ENCODE measurements at regions not wholly inside any gene's neighbourhood (a gene's known extent, or its start where the extent isn't known, plus 50 kb on each side); places are given as distances from the start of the nearest gene placed in this dataset.

DNA sequence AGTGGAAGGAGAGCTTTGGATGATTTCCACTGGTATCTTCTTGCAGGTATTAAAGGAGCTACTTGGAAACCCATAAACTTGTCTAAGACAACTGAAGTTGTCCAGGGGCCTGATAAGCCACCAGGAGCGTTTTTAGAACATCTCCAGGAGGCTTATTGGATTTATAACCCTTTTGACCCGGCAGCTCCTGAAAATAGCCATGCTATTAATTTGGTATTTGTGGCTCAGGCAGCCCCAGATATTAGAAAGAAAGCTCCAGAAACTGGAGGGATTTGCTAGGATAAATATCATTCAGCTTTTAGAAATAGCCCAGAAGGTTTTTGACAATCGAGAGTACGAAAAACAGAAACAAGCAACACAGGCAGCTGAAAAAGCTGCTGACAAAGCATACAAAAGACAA is 461.0 kb upstream of the HTR1E start:
- TF ChIP-seq, protein P1, sequence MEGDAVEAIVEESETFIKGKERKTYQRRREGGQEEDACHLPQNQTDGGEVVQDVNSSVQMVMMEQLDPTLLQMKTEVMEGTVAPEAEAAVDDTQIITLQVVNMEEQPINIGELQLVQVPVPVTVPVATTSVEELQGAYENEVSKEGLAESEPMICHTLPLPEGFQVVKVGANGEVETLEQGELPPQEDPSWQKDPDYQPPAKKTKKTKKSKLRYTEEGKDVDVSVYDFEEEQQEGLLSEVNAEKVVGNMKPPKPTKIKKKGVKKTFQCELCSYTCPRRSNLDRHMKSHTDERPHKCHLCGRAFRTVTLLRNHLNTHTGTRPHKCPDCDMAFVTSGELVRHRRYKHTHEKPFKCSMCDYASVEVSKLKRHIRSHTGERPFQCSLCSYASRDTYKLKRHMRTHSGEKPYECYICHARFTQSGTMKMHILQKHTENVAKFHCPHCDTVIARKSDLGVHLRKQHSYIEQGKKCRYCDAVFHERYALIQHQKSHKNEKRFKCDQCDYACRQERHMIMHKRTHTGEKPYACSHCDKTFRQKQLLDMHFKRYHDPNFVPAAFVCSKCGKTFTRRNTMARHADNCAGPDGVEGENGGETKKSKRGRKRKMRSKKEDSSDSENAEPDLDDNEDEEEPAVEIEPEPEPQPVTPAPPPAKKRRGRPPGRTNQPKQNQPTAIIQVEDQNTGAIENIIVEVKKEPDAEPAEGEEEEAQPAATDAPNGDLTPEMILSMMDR (IDR thresholded peaks at IDR 0.05) = no peak
- no peak for TF ChIP-seq POLR2A (IDR thresholded peaks at IDR 0.05)
- TF ChIP-seq POLR2AphosphoS5 (IDR thresholded peaks at IDR 0.05) = no peak

All from prostate gland (tissue), 2 donors.